ENCODE measurements at regions not wholly inside any gene's neighbourhood (a gene's known extent, or its start where the extent isn't known, plus 50 kb on each side); places are given as distances from the start of the nearest gene placed in this dataset.

- TF ChIP-seq CTCF (IDR thresholded peaks at IDR 0.05) (no peak), EP300 (IDR thresholded peaks at IDR 0.05) (no peak), POLR2A (IDR thresholded peaks at IDR 0.05) (no peak)
Observed at GRCh38 chr3:187896646-187897045, 151.4 kb upstream of the BCL6 start.
